ENCODE measurements at regions not wholly inside any gene's neighbourhood (a gene's known extent, or its start where the extent isn't known, plus 50 kb on each side); places are given as distances from the start of the nearest gene placed in this dataset.

- no peak for TF ChIP-seq CTCF (IDR thresholded peaks at IDR 0.05)
- no peak for TF ChIP-seq ZFX (IDR thresholded peaks at IDR 0.05; ENCODE audit: borderline replicate concordance)
Observed at GRCh38 chr13:47327861-47328260, 431.0 kb upstream of the HTR2A start.

Measured in 22Rv1 (cell line).